ENCODE measurements at regions not wholly inside any gene's neighbourhood (a gene's known extent, or its start where the extent isn't known, plus 50 kb on each side); places are given as distances from the start of the nearest gene placed in this dataset.

GRCh38 chr2:128402911-128403670 is 84.4 kb upstream of the HS6ST1 start:
- no peaks in the 10 kb centered on the region for H3K79me2 ChIP-seq (ENCODE audit: control insufficient read depth, low read length)
- H3K4me2 ChIP-seq (ENCODE audit: low read length) = no peak overlapping the region
- no peaks in the 10 kb centered on the region for H3K27me3 ChIP-seq (ENCODE audit: control insufficient read depth, low read length)
- no peaks in the 10 kb centered on the region for H4K20me1 ChIP-seq (ENCODE audit: control insufficient read depth, insufficient read depth, low read depth, low read length)
- no peak overlapping the region for H3K4me3 ChIP-seq (ENCODE audit: low read length)
- TF ChIP-seq EZH2phosphoT487 (IDR thresholded peaks at IDR 0.05; ENCODE audit: borderline replicate concordance, low read length) = no peak
- no peak for TF ChIP-seq CTCF (IDR thresholded peaks at IDR 0.05; ENCODE audit: low read depth, low read length, poor library complexity, severe bottlenecking)
- H3F3A ChIP-seq (ENCODE audit: control insufficient read depth, insufficient read depth) = no peaks in the 10 kb centered on the region
- H3K9me2 ChIP-seq (replicated peaks; ENCODE audit: control insufficient read depth, low read length) = no peaks in the 10 kb centered on the region
- no peaks in the 10 kb centered on the region for H3K9me3 ChIP-seq (ENCODE audit: control insufficient read depth, insufficient read depth, low read length)
- no peaks in the 10 kb centered on the region for H3K36me3 ChIP-seq (ENCODE audit: control insufficient read depth, low read length)
- no peaks in the 10 kb centered on the region for H3K4me1 ChIP-seq (ENCODE audit: control insufficient read depth, low read length)
- no peak overlapping the region for H3K27ac ChIP-seq (ENCODE audit: low read depth, low read length)

- Histone ChIP-seq H3K9me2 (replicated peaks; ENCODE audit: control insufficient read depth, low read length) (no peaks in the 10 kb centered on the region), H3K79me2 (ENCODE audit: control insufficient read depth, low read length) (no peaks in the 10 kb centered on the region), H3K27me3 (ENCODE audit: control insufficient read depth, low read length) (no peaks in the 10 kb centered on the region), H3K9me3 (ENCODE audit: control insufficient read depth, insufficient read depth, low read length) (no peaks in the 10 kb centered on the region), H3K4me2 (ENCODE audit: low read length) (no peak overlapping the region), H3K4me3 (ENCODE audit: low read length) (no peak overlapping the region), H3F3A (ENCODE audit: control insufficient read depth, insufficient read depth) (no peaks in the 10 kb centered on the region), H3K4me1 (ENCODE audit: control insufficient read depth, low read length) (no peaks in the 10 kb centered on the region), H3K36me3 (ENCODE audit: control insufficient read depth, low read length) (no peaks in the 10 kb centered on the region), H3K27ac (ENCODE audit: low read depth, low read length) (no peak overlapping the region), H4K20me1 (ENCODE audit: control insufficient read depth, insufficient read depth, low read depth, low read length) (no peaks in the 10 kb centered on the region)
- TF ChIP-seq EZH2phosphoT487 (IDR thresholded peaks at IDR 0.05; ENCODE audit: borderline replicate concordance, low read length) (no peak), CTCF (IDR thresholded peaks at IDR 0.05; ENCODE audit: low read depth, low read length, poor library complexity, severe bottlenecking) (no peak)
These were observed 85.4 kb upstream of the HS6ST1 start for GRCh38 chr2:128403814-128404708.

- Histone ChIP-seq H3F3A (ENCODE audit: control insufficient read depth, insufficient read depth) (no peaks in the 10 kb centered on the region), H3K4me1 (ENCODE audit: control insufficient read depth, low read length) (no peaks in the 10 kb centered on the region), H3K27ac (ENCODE audit: low read depth, low read length) (no peak overlapping the region), H3K36me3 (ENCODE audit: control insufficient read depth, low read length) (no peaks in the 10 kb centered on the region), H3K79me2 (ENCODE audit: control insufficient read depth, low read length) (no peaks in the 10 kb centered on the region), H3K4me3 (ENCODE audit: low read length) (no peak overlapping the region), H4K20me1 (ENCODE audit: control insufficient read depth, insufficient read depth, low read depth, low read length) (no peaks in the 10 kb centered on the region), H3K9me3 (ENCODE audit: control insufficient read depth, insufficient read depth, low read length) (no peaks in the 10 kb centered on the region), H3K9me2 (replicated peaks; ENCODE audit: control insufficient read depth, low read length) (no peaks in the 10 kb centered on the region), H3K27me3 (ENCODE audit: control insufficient read depth, low read length) (no peaks in the 10 kb centered on the region), H3K4me2 (ENCODE audit: low read length) (no peak overlapping the region)
- TF ChIP-seq EZH2phosphoT487 (IDR thresholded peaks at IDR 0.05; ENCODE audit: borderline replicate concordance, low read length) (no peak), CTCF (IDR thresholded peaks at IDR 0.05; ENCODE audit: low read depth, low read length, poor library complexity, severe bottlenecking) (no peak)
These were observed 86.2 kb upstream of the HS6ST1 start for GRCh38 chr2:128404709-128405466.

All from DOHH2 (cell line).